H1 (cell line): ENCODE measurements at regions not wholly inside any gene's neighbourhood (a gene's known extent, or its start where the extent isn't known, plus 50 kb on each side); places are given as distances from the start of the nearest gene placed in this dataset.

Source experiments
- CTCF ChIA-PET: fragments of 300-600 bp; sonication (Branson Sonifier 250); formaldehyde crosslinking; loops from one replicate; lab custom pipeline; 2021; ENCODE audit not compliant: partially characterized antibody; lab: Charles Lee
- POLR2A ChIA-PET: fragments of 300-600 bp; sonication (Branson Sonifier 250); formaldehyde crosslinking; loops from one replicate; lab custom pipeline; 2021; ENCODE audit warnings: inconsistent platforms; ENCODE audit not compliant: partially characterized antibody; lab: Charles Lee
- DNase-seq, 2 experiments: peaks; one replicate each; pipeline versions ENCODE4 v3.0.0 to v3.0.0-alpha.2; 2010 to 2022; ENCODE audit warnings: low spot score in 2 of 2, low read depth in 1 of 2, mixed read lengths in 1 of 2
- FAIRE-seq: peaks from 2 replicates; lab custom pipeline; 2011; peaks lifted over from hg19 to GRCh38; lab: Jason Lieb, UNC
- H2AFZ ChIP-seq: 2 replicates; pipeline ENCODE4 v1.8.1; 2012; ENCODE audit warnings: low read length, inconsistent platforms
- H2AK5ac ChIP-seq: 2 replicates; pipeline ENCODE4 v1.6.1; 2013; ENCODE audit warnings: low read depth, low read length
- H2BK120ac ChIP-seq: replicated peaks from 2 replicates; pipeline ENCODE3; 2013; ENCODE audit warnings: low read depth, low read length, inconsistent platforms
- H2BK12ac ChIP-seq: 2 replicates; pipeline ENCODE4 v1.6.1; 2013; ENCODE audit warnings: low read depth, low read length
- H2BK15ac ChIP-seq: 2 replicates; pipeline ENCODE4 v1.6.1; 2013; ENCODE audit warnings: low read length
- H2BK20ac ChIP-seq: 2 replicates; pipeline ENCODE4 v1.6.1; 2013; ENCODE audit warnings: low read length
- H2BK5ac ChIP-seq: 2 replicates; pipeline ENCODE4 v1.6.1; 2013; ENCODE audit warnings: low read depth, low read length
- H3K14ac ChIP-seq: 2 replicates; pipeline ENCODE4 v1.6.1; 2013; ENCODE audit warnings: inconsistent platforms; ENCODE audit not compliant: insufficient read length
- H3K18ac ChIP-seq: 2 replicates; pipeline ENCODE4 v1.6.1; 2013; ENCODE audit warnings: low read length; ENCODE audit errors: extremely low read depth
- H3K23ac ChIP-seq: 2 replicates; pipeline ENCODE4 v1.6.1; 2013; ENCODE audit warnings: inconsistent platforms; ENCODE audit not compliant: insufficient read length
- H3K23me2 ChIP-seq: 2 replicates; pipeline ENCODE4 v1.6.1; 2013; ENCODE audit warnings: low read depth, low read length
- H3K27ac ChIP-seq: 2 replicates; pipeline ENCODE4 v1.6.1; 2011; ENCODE audit warnings: low read depth, low read length, inconsistent platforms
- H3K27me3 ChIP-seq, 4 experiments: replicated peaks in 1 of 4; 1 replicate in 1 of 4; 2 replicates in 3 of 4; pipeline versions ENCODE4 v1.6.1 to v1.8.1; 2011 to 2013; ENCODE audit warnings: low read length in 3 of 4, mild to moderate bottlenecking in 3 of 4, inconsistent platforms in 2 of 4, mixed read lengths in 2 of 4, moderate library complexity in 1 of 4; ENCODE audit not compliant: control insufficient read depth in 3 of 4, insufficient read depth in 3 of 4; ENCODE audit errors: extremely low read depth in 1 of 4
- H3K36me3 ChIP-seq, 4 experiments: 2 replicates each; pipeline versions ENCODE4 v1.6.1 to v1.8.1; 2011 to 2013; ENCODE audit warnings: mild to moderate bottlenecking in 4 of 4, low read length in 3 of 4, moderate library complexity in 2 of 4, control low read depth in 1 of 4, inconsistent platforms in 1 of 4; ENCODE audit not compliant: insufficient read depth in 4 of 4, control insufficient read depth in 2 of 4
- H3K4ac ChIP-seq: replicated peaks from 2 replicates; pipeline ENCODE3; 2013; ENCODE audit warnings: low read length, low read depth, mixed read lengths, inconsistent platforms; ENCODE audit not compliant: insufficient read length
- H3K4me1 ChIP-seq, 4 experiments: replicated peaks in 1 of 4; 1 replicate in 1 of 4; 2 replicates in 3 of 4; pipeline versions ENCODE4 v1.6.1 to v1.8.1; 2011 to 2013; ENCODE audit warnings: low read length in 3 of 4, inconsistent platforms in 2 of 4, mixed read lengths in 1 of 4; ENCODE audit not compliant: insufficient read depth in 4 of 4, control insufficient read depth in 3 of 4
- H3K4me2 ChIP-seq, 2 experiments: 2 replicates each; pipeline versions ENCODE4 v1.6.1 to v1.8.1; 2011 to 2013; ENCODE audit warnings: low read depth in 2 of 2, low read length in 2 of 2, control low read depth in 1 of 2, inconsistent platforms in 1 of 2, mild to moderate bottlenecking in 1 of 2; ENCODE audit not compliant: insufficient read depth in 1 of 2
- H3K4me3 ChIP-seq, 4 experiments: fragments of 200-600, 300-600 bp in 1 of 4; sonication (generic), shearing (Covaris generic), sonication (Bioruptor Twin) in 1 of 4; 2 replicates each; pipeline versions ENCODE4 v1.5.1 to v1.8.1; 2011 to 2016; ENCODE audit warnings: low read length in 4 of 4, low read depth in 3 of 4, control low read depth in 2 of 4, inconsistent platforms in 2 of 4, mild to moderate bottlenecking in 2 of 4, mixed read lengths in 1 of 4, moderate library complexity in 1 of 4; ENCODE audit not compliant: insufficient read depth in 2 of 4; ENCODE audit errors: extremely low read depth in 1 of 4
- H3K56ac ChIP-seq: replicated peaks from 2 replicates; pipeline ENCODE3; 2013; ENCODE audit warnings: low read depth, mild to moderate bottlenecking, mixed read lengths, low read length, inconsistent platforms; ENCODE audit not compliant: insufficient read length
- H3K79me1 ChIP-seq: 2 replicates; pipeline ENCODE4 v1.6.1; 2013; ENCODE audit warnings: low read depth, low read length, control low read depth
- H3K79me2 ChIP-seq, 2 experiments: 2 replicates each; pipeline versions ENCODE4 v1.6.1 to v1.8.1; 2012 to 2013; ENCODE audit warnings: low read length in 2 of 2, mild to moderate bottlenecking in 2 of 2, inconsistent platforms in 1 of 2; ENCODE audit not compliant: insufficient read depth in 2 of 2, control insufficient read depth in 1 of 2
- H3K9ac ChIP-seq, 4 experiments: replicated peaks in 1 of 4; 1 replicate in 1 of 4; 2 replicates in 3 of 4; pipeline versions ENCODE4 v1.6.1 to v1.8.1; 2011 to 2013; ENCODE audit warnings: low read depth in 3 of 4, low read length in 3 of 4, control low read depth in 2 of 4, mild to moderate bottlenecking in 2 of 4, moderate library complexity in 2 of 4, inconsistent platforms in 1 of 4; ENCODE audit errors: extremely low read depth in 1 of 4
- H3K9me3 ChIP-seq, 2 experiments: 2 replicates each; pipeline versions ENCODE4 v1.6.1 to v1.8.1; 2012 to 2013; ENCODE audit warnings: mild to moderate bottlenecking in 2 of 2, moderate library complexity in 2 of 2, control low read depth in 1 of 2, inconsistent platforms in 1 of 2, low read depth in 1 of 2, low read length in 1 of 2, mixed read lengths in 1 of 2; ENCODE audit not compliant: insufficient read depth in 2 of 2
- H4K20me1 ChIP-seq, 2 experiments: replicated peaks in 1 of 2; 2 replicates each; pipeline versions ENCODE3 to v1.8.1; 2011 to 2013; ENCODE audit warnings: inconsistent platforms in 2 of 2, low read length in 2 of 2, mild to moderate bottlenecking in 1 of 2; ENCODE audit not compliant: insufficient read depth in 2 of 2, control insufficient read depth in 1 of 2
- H4K5ac ChIP-seq: 2 replicates; pipeline ENCODE4 v1.6.1; 2013; ENCODE audit warnings: low read length, low read depth, mixed read lengths, inconsistent platforms; ENCODE audit not compliant: insufficient read length
- H4K8ac ChIP-seq: 2 replicates; pipeline ENCODE4 v1.8.0; 2013; ENCODE audit warnings: mild to moderate bottlenecking, moderate library complexity, low read length, inconsistent platforms; ENCODE audit not compliant: insufficient read depth; ENCODE audit errors: extremely low read depth
- H4K91ac ChIP-seq: replicated peaks from 2 replicates; pipeline ENCODE3; 2013; ENCODE audit warnings: low read length, mixed read lengths, inconsistent platforms; ENCODE audit not compliant: insufficient read length
- EZH2 ChIP-seq: fragments of 200-600 bp; sonication (generic); IDR thresholded peaks from 2 replicates; pipeline ENCODE4 v1.7.1; 2012; ENCODE audit warnings: low read depth, mild to moderate bottlenecking, moderate library complexity, low read length, inconsistent platforms; ENCODE audit not compliant: severe bottlenecking
- GABPA ChIP-seq: IDR thresholded peaks from 2 replicates; pipeline ENCODE4 v1.6.1; 2011; ENCODE audit warnings: mild to moderate bottlenecking, low read length, moderate library complexity, borderline replicate concordance; ENCODE audit not compliant: insufficient read depth
- POLR2A ChIP-seq, 2 experiments: IDR thresholded peaks; 1 replicate in 1 of 2; 2 replicates in 1 of 2; pipeline ENCODE4 v1.6.1; 2011; ENCODE audit warnings: low read depth in 2 of 2, low read length in 2 of 2, mild to moderate bottlenecking in 2 of 2; ENCODE audit errors: control extremely low read depth in 1 of 2
- TAF1 ChIP-seq: IDR thresholded peaks from 2 replicates; pipeline ENCODE4 v1.6.1; 2011; ENCODE audit warnings: mild to moderate bottlenecking, low read depth, low read length
- TEAD4 ChIP-seq: IDR thresholded peaks from 2 replicates; pipeline ENCODE4 v1.6.1; 2012; ENCODE audit warnings: low read depth, low read length, inconsistent platforms, mixed read lengths
- USF2 ChIP-seq: IDR thresholded peaks from 2 replicates; pipeline ENCODE4 v1.6.1; 2011; ENCODE audit warnings: low read length, improper control_type of control experiment
- WGBS, 2 experiments: shearing (Covaris generic) in 1 of 2; methylation state at CpG; one replicate each; pipeline versions ENCODE4 v1.1.6 to v1.1.7; 2013 to 2015; ENCODE audit warnings: low lambda C conversion rate in 2 of 2, mixed read lengths in 2 of 2, inconsistent platforms in 1 of 2, low coverage in 1 of 2, missing lambda C conversion rate in 1 of 2; ENCODE audit not compliant: insufficient replicate concordance in 2 of 2, insufficient coverage in 1 of 2, insufficient read length in 1 of 2; ENCODE audit errors: extremely low coverage in 1 of 2, missing lambda C conversion rate in 1 of 2; 5-methylcytosine and 5-hydroxymethylcytosine counted together

- no peak overlapping the region for H4K91ac ChIP-seq
- no peak overlapping the region for H3K14ac ChIP-seq
- H2BK12ac ChIP-seq, result no peak overlapping the region
- H3K4me3 ChIP-seq, result no peak overlapping the region
- no peak overlapping the region for H3K18ac ChIP-seq
- H3K79me2 ChIP-seq, result no peaks in the 10 kb centered on the region
- H3K23ac ChIP-seq, result no peak overlapping the region
- H2BK120ac ChIP-seq, result no peak overlapping the region
- CTCF ChIA-PET, result interaction anchor here (0.9 to 15.5 kb wide), 8 partner anchors 25 to 84 kb away, joined by 3 to 145 read pairs (median 4); no protein-coding TSS in a partner anchor
- H3K4ac ChIP-seq, result no peak overlapping the region
- H2AK5ac ChIP-seq, result no peak overlapping the region
- no peak overlapping the region for H2AFZ ChIP-seq
- peak overlapping the region; percentile 12; the same call in 1 of the 2 replicates for H4K8ac ChIP-seq
- H3K4me1 ChIP-seq, result peaks cover 2 to 31% (median 18%) of the 10 kb centered on the region in 4 experiments
- no peak overlapping the region for H3K9ac ChIP-seq
- H3K56ac ChIP-seq, result no peak overlapping the region
- POLR2A ChIA-PET, result interaction anchor here (0.8 to 2.4 kb wide), 9 partner anchors 9 to 23 kb away, joined by 3 to 7 read pairs (median 4); no protein-coding TSS in a partner anchor
- no peak overlapping the region for H2BK5ac ChIP-seq
- no peaks in the 10 kb centered on the region for H3K79me1 ChIP-seq
- no peak overlapping the region for H2BK15ac ChIP-seq
- peaks cover 2 to 8% of the 10 kb centered on the region in 2 experiments for H4K20me1 ChIP-seq
- no peak for FAIRE-seq
- H3K23me2 ChIP-seq, result no peaks in the 10 kb centered on the region
- H2BK20ac ChIP-seq, result no peak overlapping the region
- 54% methylated on average over 12 of the region's 12 CpGs; no CpG with 5 or more reads in 1 of the 2 experiments for WGBS, 2 experiments
- H3K27ac ChIP-seq, result no peak overlapping the region
- no peaks in the 10 kb centered on the region for H3K9me3 ChIP-seq
- no peak overlapping the region for H4K5ac ChIP-seq
- no peaks in the 10 kb centered on the region for H3K36me3 ChIP-seq
- H3K4me2 ChIP-seq, result no peak overlapping the region
- TF ChIP-seq EZH2, result peak; percentile 51
- TF ChIP-seq GABPA, result no peak
- no peak for TF ChIP-seq POLR2A (IDR thresholded peaks at IDR 0.05; ENCODE audit: control extremely low read depth in 1 of 2, low read depth in 2 of 2, low read length in 2 of 2)
- 0 out of 2 replicates have a peak, but pooled peaks have one; percentile 25 for TF ChIP-seq TEAD4
- no peak for TF ChIP-seq TAF1
- TF ChIP-seq USF2, result no peak
- DNase-seq, result no peak
- peaks cover 52 to 100% (median 93%) of the 10 kb centered on the region in 4 experiments for H3K27me3 ChIP-seq
These were observed 57.1 kb upstream of the POLG start for GRCh38 chr15:89391685-89392257.
